ENCODE measurements at regions not wholly inside any gene's neighbourhood (a gene's known extent, or its start where the extent isn't known, plus 50 kb on each side); places are given as distances from the start of the nearest gene placed in this dataset.
"Not testable (repeated sequence)": the region's sequence is repeated elsewhere in the genome, so short reads cannot be mapped to it uniquely, and the experiment has no call there.

DNA sequence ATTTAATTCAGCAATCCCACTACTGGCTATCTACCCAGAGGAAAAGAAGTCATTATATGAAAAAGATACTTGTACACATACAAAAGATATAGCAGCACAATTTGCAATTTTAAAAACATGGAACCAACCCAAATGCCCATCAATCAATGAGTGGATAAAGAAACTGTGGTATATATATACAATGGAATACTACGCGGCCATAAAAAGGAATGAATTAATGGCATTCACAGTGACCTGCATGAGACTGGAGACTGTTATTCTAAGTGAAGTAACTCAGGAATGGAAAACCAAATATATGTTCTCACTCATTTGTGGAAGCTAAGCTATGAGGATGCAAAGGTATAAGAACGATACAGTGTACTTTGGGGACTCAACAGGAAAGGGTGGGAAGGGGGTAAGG lies 102.8 kb upstream of the KCNMA1 start:
- DNase-seq = not testable (repeated sequence)

DNA sequence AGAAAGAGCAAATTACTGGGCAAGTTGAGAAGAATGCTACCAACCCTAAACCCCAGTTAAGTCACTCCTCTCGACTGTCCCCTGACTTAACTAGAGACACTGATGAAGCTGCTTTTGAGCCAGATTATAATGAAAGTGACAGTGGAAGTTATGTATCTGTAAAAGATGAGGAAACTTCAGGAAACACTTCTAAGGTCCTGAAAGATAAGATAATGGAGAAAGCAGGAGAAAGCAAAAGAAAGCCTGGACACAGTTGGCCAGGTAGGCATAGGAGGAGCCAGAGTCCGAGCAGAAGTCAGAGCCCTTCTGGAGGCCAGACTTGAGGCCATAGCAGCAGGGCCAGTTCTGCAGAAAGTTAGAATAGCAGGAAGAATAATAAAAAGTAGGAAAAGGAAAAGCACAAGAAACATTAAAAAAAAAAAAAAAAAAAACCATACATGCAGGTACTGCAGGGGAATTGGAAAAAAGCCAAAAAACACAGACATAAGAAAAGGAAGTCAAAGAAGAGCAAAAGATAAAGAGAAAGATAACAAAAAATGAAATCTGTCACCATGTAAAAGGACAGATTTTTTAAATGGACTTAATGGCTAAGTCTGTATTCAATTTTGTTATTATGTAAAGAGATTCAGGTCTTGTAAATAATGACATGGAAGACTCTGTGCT lies 101.0 kb upstream of the KCNMA1 start:
- DNase-seq = no peak

DNA sequence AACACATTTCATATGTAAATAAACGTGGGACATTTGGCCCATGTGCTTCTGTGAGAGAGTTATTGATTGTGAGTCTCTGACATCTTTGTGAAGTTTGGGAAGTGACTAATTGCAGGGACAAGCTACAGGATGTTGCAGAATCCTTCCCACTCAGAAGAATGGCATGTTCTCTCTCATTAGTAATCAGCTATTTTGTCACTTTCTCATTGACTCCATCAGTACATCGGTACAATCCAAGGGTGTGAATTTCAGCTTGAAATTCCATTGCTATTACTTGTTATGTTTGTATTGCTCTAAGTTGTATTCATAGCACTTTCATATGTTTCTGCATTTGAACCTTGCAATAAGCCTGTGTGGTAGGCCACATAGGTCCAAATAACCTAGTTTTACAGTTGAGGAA lies 100.0 kb upstream of the KCNMA1 start:
- no peak for DNase-seq

DNA sequence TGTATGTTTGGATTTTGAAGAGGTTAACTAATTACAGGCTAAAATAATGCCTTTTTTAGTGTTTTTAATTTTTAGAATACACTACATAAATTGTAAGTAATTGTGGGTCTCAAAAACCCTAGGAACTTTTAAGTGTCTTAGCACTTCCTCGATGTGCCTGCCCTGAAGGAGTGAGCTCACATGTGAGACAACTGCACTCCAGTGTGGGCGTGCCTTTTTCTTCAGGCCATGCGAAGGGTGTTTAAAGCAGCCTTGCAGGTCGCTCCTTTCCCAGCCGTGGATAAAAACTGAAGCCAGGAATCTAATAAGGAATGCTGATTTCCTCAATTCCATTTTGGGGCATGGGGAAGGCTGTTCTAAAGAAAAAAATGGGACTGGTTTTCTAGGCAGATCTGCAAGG lies 97.5 kb upstream of the KCNMA1 start:
- not testable (repeated sequence) for DNase-seq

DNA sequence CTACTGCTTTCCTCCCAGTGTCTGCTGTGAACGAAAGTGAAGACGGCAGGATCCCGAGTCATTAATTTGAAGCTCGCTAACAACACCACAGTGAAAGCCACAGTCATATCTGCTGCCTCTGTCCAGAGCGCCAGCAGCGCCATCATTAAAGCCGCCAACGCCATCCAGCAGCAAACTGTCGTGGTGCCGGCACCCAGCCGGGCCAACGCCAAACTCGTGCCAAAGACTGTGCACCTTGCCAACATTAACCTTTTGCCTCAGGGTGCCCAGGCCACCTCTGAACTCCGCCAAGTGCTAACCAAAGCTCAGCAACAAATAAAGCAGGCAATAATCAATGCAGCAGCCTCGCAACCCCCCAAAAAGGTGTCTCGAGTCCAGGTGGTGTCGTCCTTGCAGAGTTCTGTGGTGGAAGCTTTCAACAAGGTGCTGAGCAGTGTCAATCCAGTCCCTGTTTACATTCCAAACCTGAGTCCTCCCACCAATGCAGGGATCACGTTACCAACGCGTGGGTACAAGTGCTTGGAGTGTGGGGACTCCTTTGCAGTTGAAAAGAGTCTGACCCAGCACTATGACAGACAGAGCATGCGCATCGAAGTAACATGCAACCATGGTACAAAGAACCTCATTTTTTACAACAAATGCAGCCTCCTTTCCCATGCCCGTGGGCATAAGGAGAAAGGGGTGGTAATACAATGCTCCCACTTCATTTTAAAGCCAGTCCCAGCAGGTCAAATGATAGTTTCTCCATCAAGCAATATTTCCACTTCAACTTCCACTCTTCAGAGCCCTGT lies 94.8 kb upstream of the KCNMA1 start:
- no peak for DNase-seq

DNA sequence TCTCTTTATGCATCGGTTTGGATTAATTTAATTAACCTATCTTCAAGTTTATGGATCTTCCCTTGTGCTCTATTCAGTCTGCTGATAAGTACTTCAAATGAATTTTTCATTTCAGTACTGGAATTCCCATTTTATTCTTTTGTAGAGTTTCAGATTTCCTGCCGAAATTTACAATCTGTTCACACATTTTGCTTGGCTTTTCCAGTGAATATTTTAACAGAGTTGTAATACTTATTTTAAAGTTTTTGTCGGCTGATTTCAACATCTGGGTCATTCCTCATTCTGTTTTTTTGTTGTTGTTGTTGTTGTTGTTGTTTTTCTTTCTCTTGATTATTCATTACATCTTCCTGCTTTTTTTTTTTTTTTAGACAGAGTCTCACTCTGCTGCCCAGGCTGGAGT lies 89.9 kb upstream of the KCNMA1 start:
- no peak for DNase-seq

DNA sequence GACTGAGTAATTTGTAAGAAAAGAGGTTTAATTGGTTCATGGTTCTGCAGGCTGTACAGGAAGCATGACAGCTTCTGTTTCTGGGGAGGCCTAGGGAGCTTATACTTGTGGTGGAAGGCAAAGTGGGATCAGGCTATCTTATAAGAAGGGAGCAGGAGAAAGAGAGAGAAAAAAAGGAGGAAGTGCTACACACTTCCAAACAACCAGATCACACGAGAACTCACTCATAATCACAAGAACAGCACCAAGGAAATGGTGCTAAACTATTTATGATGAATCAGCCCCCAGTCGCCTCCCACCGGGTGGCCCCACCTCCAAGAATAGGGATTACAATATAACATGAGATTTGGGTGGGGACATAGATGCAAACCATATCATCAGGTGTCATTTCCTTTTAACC lies 89.1 kb upstream of the KCNMA1 start:
- DNase-seq = no peak

DNA sequence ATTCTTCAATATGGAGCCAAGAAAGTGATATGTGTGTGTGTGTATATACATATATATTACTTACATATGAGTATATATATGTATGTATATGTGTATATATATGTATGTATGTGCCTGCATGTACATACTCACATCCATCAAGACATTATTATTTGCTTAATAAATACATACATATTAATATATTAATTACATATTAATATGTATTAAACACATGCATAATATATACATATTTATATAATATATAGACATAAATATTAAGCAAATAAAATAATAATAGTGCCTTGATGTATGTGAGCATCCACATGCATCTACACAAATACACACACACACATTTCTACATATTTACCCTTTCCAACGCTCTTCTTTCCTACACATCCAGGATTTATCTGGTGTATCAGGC lies 88.7 kb upstream of the KCNMA1 start:
- no peak for DNase-seq

DNA sequence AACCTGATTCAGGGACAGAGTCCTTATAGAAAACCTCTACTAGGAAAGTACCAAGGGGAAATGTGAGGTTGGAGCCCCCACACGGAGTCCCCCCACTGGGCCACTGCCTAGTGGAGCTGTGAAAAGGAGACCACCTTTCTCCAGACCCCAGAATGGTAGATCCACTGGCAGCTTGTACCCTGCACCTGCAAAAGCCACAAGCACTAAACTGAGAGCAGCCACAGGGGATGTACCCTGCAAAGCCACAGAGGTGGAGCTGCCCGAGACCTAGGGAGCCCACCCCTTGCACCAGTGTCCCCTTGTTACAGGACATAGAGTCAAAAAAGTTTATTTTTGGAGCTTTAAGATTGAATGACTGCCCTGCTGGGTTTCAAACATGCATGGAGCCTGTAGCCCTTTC lies 87.2 kb upstream of the KCNMA1 start:
- no peak for DNase-seq

DNA sequence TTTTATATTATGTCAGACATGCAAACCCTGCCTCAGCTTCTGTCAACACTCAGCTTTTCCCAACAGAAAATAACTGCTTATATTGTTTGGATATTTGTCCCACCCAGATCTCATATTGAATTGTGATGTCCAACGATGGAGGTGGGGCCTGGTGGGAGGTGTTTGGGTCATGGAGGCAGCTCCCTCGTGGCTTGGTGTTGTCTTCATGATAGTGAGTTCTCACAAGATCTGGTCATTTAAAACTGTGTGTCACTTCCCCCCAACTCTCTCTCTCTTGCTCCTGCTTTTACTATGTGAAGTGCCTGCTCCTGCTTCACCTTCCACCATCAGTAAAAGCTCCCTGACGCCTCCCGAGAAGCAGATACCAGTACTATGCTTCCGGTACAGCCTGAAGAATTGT lies 85.8 kb upstream of the KCNMA1 start:
- DNase-seq = no peak

DNA sequence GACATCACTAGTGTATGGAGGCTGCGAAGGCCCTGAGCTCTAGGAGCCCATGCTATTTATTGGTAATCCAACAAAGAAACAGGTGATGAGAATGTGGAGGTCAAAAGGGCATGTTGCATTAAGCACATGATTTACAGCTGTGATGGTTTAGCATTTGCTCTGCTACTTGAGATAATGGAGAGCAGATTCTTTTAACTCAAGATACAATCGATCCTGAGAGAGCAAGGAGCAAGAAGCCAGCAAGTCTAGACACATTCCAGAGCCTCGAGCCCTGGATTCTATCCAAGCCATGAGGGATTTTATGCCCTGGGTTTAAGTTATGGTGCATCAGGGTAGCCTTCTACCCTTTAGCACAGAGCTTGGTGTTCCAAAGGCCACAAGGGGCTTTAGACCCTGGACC lies 85.3 kb upstream of the KCNMA1 start:
- not testable (repeated sequence) for DNase-seq

DNA sequence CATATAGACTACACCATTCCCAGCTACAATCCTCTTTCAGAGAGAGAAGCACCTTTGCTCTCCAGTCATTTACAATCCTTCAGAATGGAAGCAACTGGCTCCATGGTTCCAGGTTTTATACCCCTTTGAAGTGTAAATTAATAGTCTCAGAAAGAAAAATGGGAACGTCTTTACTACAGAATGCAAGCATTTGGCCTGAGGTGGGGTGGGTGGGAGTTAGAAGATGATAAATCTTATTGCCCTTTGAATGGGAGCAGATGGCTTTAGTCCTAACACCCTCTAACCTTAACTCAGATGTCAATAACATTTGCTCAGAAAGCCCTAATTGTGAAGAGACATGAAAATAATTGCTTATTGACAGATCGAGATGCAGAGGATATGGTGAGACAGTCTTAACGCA lies 84.2 kb upstream of the KCNMA1 start:
- no peak for DNase-seq

DNA sequence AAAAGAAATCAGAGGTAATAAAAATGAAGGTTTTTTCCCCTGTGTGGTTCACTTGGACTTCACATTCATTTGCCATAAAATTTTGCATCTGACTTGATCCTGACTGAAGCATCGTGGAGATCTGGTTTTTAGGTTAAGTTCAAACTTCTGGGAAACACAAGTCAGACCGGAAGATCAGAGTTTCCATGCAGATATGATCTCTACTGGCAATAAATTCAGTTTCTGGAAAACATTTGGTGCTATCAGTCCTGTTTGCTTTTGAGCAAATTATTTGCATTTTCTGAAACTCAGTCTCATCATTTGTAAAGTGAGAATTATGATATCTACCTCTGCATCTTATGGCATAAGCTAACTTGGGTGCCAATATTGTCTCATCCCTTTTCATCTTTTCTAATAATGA lies 81.3 kb upstream of the KCNMA1 start:
- DNase-seq = no peak

DNA sequence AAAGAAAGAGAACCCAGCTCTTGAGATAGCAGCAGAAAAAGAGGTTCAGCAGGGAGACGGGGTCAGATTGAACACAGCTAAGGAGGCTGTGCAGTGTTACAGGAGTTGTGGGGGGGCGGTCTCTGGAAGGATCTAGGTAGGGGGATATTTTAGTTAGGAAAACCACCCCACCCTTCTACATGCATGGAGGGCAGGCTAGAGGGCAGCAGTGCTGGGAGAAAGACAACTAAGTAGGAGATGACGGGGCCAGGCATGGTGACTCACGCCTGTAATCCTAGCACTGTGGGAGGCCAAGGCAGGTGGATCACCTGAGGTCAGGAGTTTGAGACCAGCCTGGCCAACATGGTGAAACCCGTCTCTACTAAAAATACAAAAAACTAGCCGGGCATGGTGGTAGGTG lies 80.7 kb upstream of the KCNMA1 start:
- not testable (repeated sequence) for DNase-seq

DNA sequence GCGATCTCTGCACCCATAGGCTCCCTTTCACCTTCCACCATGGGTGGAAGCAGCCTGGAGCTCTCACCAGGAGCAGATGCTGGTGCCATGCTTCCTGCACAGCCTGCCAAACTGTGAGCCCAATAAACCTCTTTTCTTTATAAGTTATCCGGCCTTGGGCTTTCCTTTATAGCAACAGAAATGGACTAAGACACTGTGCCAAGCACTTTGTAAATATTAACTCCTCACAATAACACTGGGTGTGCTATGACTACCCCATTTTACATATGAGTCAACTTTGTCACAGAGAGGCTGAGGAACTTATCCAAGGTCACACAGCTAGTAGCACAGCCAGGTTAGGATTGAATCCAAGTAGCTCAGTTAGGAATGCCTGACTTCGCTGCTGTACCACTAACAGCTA lies 79.7 kb upstream of the KCNMA1 start:
- DNase-seq = no peak

DNA sequence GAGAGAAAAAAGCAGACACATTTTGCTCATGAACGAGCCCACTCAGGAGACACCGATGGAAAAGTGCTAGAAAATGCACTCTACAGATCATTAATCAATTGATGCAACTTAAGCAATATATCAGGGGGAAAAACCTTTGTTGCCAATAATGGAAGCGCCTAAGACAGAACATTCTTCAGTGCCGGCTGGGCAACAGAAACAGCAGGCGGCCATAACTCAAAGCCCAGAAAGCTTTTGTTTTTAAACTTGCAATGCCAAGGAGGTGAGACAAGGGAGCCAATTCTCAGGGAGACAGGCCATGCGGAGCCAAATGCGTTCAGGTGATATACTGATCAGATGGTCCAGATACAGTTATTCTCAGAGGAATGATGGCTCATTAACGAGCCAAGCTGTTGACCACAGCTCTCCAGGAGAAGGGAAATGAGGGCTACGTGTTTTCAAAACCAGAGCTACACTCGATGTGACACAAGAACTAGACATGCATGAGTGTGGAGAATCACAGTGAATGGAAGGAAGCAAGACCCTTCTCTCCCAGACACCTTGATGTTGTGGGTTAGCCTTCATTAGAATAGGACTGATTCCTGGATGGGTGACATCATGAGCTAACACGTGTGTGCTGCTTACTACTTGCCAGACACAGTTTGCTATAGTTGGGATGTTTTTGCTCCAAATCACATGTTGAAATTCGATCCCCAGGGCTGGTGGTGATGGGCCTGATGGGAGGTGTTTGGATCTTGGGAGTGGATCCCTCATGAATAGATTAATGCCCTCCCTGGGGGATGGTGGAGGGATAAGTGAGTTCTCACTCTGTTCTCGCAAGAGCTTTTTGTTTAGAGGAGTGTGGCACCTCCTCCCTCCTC lies 79.1 kb upstream of the KCNMA1 start:
- DNase-seq = no peak

DNA sequence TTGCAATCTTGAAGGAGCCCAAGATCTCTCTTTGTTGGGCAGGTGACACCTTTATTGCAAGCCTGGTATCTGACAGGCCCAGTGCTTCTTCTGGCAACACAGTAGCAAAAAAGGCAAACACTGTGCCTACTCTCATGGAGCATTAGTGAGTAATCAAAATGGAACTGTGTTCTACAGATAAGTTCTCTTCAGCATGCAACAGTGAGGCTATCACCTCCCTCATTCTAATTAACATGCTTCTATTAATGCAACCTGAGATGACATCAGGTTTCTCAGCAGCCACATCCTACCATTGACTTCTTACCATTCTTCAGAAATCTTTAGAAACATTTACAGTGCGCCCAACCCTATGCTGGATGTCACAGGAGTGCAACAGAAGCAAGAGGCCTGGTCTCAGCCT lies 77.9 kb upstream of the KCNMA1 start:
- no peak for DNase-seq

DNA sequence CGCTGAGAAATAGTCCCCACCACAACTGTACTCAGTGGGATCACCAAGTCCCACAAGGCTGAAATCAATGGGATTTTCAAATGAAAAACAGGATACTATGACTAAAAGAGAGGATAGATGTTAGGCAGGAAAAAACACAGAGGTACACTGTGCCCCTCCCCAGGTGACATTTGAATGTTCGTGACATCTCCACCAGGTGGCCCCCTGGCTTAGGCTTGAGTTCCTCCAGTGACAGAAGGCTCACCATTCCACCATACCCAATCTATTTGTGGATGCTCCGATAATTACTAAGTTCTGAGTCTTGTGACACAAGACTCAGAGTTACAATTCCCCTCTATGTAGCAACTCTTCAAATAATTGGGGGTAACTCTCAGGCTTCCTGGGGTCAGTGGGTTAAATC lies 77.5 kb upstream of the KCNMA1 start:
- no peak for DNase-seq

DNA sequence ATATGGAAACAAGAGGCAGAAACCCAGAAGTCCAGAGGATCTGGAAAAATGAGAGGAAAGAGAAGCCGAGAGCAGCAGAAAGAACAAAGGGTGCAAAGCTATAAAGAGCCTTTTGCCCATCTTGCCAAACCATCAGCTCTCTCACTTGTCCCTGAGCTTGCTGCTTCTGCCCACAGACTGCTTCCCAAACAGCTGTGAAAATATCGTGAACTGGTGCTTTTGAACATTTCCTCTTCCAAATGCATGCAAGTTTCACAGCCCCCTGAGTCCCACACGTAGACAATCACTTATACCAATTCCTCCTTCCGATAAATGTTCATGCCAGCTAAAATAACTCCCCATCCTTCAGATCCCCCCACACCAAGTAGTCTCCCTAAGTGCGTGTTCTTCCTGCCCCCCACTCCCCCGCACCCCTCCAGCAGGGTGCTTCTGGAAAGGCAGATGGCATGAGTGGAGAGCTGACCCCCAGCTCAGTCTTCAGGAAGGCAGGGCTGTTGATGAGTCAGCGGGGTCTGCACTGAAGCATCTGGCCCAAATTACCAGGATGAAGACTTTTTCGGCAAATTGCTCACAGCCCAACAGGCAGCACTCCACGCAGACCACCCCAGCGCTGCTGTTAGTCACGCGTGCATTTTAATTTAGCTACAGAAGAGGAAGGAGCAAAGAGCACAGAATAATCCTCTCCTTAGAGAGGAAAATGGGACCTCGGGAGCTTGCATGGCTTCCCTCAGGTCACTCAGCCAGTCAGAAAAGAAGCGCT lies 76.1 kb upstream of the KCNMA1 start:
- DNase-seq = no peak

DNA sequence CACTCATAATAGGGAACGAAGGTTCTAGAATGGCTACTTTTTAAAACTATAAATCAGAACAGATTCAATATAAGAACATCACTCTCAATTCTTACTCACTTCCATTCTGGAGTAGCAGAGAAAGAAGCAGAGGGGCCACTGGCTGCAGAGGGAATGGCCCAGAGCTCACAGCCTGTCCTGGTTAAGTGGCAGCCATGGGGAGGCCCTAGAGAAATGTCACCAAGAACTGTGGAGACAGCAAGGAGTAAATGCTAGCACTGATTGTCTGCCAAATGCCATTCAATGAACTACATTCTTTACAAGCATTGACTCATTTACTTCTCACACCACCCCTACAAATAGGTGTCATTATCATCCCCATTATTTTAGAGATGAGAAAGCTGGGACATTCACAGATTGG lies 74.6 kb upstream of the KCNMA1 start:
- no peak for DNase-seq

DNA sequence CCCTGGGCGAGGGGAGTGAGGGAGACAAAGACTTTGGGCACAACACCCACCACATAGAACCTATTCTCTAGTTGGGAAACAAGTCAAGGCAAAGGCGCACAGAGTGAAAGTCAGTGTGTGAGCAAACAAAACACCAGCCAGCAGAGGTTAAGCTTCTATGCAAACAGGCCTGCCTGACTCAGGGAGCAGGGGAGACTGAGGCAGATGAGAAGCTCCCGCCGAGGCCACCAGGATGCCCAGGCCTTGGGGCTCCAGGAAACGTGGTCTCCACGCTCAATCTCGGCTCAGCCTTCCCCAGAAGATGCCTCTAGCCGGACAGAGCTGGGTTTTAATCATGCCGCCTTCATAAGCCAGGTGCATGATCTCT lies 74.1 kb upstream of the KCNMA1 start:
- no peak for DNase-seq

DNA sequence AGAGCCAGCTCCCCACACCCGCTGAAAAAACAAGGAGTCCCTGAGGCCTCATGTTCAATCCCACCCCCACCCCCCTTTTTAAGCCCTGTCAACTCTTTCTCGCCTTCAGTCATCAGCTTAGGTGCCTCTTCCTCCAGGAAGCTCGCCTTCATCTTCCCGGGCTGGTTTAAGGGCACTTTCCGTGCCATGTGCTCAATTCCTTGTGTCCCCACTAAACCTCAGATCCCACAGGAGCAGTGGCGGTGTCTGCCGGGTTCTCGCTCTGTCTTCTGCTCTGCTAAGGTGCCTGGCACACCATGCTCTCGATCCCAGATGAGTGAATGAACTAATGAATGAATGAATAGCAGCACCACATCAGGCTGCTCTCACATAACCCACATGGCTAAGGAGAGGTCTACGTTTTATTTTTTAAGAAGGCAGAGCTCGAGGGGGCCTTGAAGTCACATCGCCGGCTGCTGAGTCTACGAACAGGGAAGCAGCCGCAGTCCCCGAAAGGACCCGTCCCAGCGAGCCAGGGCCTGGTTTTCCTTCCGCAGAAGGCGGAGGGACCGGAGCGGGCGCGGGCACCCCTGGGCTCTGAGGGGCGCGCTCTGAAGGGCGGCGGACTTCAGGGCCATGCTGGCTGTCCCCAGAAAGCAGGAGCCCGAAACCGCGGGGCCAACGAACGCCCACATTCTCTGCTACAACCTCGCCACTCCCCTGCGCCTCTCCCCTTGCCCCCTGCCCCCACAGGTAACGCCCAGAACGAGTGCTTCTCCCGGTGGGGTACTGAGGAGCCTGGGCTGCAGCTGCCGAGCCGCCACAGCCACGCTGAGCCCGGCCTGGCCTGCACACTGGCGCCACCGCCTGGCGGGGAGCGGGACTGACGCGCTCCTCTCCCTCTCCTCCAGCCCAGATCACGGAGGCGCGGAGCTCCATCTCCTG lies 73.4 kb upstream of the KCNMA1 start:
- DNase-seq = peak in 1 of 2 experiments; percentile 5

All from SHP77 (cell line).